ENCODE measurements at regions not wholly inside any gene's neighbourhood (a gene's known extent, or its start where the extent isn't known, plus 50 kb on each side); places are given as distances from the start of the nearest gene placed in this dataset.

GRCh38 chr2:42984081-42984480 is 191.7 kb upstream of the HAAO start:
- H2BK120ac ChIP-seq (ENCODE audit: low read depth, low read length): no peak overlapping the region
- H3K9me3 ChIP-seq (replicated peaks in 1 of 2; ENCODE audit: control insufficient read depth in 2 of 2, insufficient read depth in 1 of 2, low read depth in 1 of 2, low read length in 2 of 2): no peaks in the 10 kb centered on the region
- peak; percentile 17 for DNase-seq (ENCODE audit: low spot score)
- no peak overlapping the region for H2BK12ac ChIP-seq (ENCODE audit: low read length)
- no peak overlapping the region for H3K27ac ChIP-seq (replicated peaks; ENCODE audit: low read length)
- H2BK5ac ChIP-seq (ENCODE audit: low read length): no peak overlapping the region
- no peak overlapping the region for H4K8ac ChIP-seq (ENCODE audit: low read depth, low read length)
- no peak overlapping the region for H2AFZ ChIP-seq (ENCODE audit: low read length)
- no peak overlapping the region for H2AK5ac ChIP-seq (ENCODE audit: low read depth, low read length)
- no CpG with 5 or more reads among the region's 6 CpGs for WGBS, 2 donors (ENCODE audit: extremely low coverage in 2 of 2, insufficient read length in 2 of 2, insufficient replicate concordance in 1 of 2)
- no peak overlapping the region for H2BK15ac ChIP-seq (ENCODE audit: low read length)
- no peaks in the 10 kb centered on the region for H3K36me3 ChIP-seq (replicated peaks in 1 of 2; ENCODE audit: control insufficient read depth in 2 of 2, insufficient read depth in 2 of 2, low read length in 2 of 2)
- no peak overlapping the region for H3K18ac ChIP-seq (ENCODE audit: low read length)
- no peak overlapping the region for H3K14ac ChIP-seq (ENCODE audit: low read length)
- no peak overlapping the region for H3K4ac ChIP-seq (ENCODE audit: low read length)
- no peak overlapping the region for H4K91ac ChIP-seq (ENCODE audit: low read depth, low read length, poor library complexity)
- no peak overlapping the region for H3K9ac ChIP-seq (ENCODE audit: low read depth, low read length, poor library complexity)
- peaks cover 0 to 13% of the 10 kb centered on the region in 2 donors for H3K4me1 ChIP-seq (ENCODE audit: control insufficient read depth in 2 of 2, insufficient read depth in 1 of 2, low read depth in 1 of 2, low read length in 2 of 2)
- H3K79me1 ChIP-seq (ENCODE audit: low read depth, low read length): no peaks in the 10 kb centered on the region
- H3K23ac ChIP-seq (ENCODE audit: low read depth, low read length, poor library complexity): no peak overlapping the region
- no peak overlapping the region for H3K4me3 ChIP-seq (ENCODE audit: low read length in 2 of 2)
- H3K4me2 ChIP-seq (ENCODE audit: insufficient read depth, low read length, poor library complexity, severe bottlenecking): no peak overlapping the region
- no peaks in the 10 kb centered on the region for H3K27me3 ChIP-seq (ENCODE audit: control insufficient read depth in 3 of 3, insufficient read depth in 3 of 3, low read depth in 1 of 3, low read length in 3 of 3)

DNA sequence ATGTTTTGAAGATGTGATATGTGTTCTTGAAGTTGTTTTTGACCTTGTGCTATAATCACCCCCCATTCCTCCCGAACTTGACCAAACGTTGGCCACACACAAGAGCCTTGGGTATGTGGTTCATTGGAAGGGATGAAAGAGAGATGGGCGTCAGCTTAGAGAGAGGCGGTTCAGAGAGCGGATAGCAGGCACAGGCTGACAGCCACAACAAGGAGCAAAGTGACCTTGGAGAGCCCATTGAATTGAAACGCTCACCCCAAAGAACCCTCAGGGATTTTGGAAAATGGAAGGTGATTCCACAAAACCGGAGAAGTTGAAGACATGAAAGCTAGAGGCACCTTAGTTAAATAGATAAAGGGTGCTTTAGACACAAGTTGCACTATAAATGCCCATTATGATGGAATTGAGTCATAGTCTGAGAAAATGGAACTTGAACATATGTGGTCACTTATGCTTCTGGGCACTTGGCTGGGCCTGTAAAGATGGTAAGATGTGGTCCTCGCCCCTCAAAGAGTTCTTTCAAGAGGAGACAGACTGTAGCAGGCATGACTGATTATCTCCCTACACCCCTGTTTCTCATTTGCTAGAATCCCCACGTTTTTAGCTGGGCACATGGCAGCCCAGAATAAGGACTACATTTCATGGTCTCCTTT is 188.5 kb upstream of the HAAO start:
- Histone ChIP-seq H3K4ac (ENCODE audit: low read length) (no peak overlapping the region), H4K91ac (ENCODE audit: low read depth, low read length, poor library complexity) (no peak overlapping the region), H3K79me1 (ENCODE audit: low read depth, low read length) (no peaks in the 10 kb centered on the region), H2AFZ (ENCODE audit: low read length) (no peak overlapping the region), H3K4me1 (ENCODE audit: control insufficient read depth in 2 of 2, insufficient read depth in 1 of 2, low read depth in 1 of 2, low read length in 2 of 2) (peaks cover 0 to 16% of the 10 kb centered on the region in 2 donors), H2AK5ac (ENCODE audit: low read depth, low read length) (peak overlapping the region; percentile 78), H2BK120ac (ENCODE audit: low read depth, low read length) (no peak overlapping the region), H3K9me3 (replicated peaks in 1 of 2; ENCODE audit: control insufficient read depth in 2 of 2, insufficient read depth in 1 of 2, low read depth in 1 of 2, low read length in 2 of 2) (no peaks in the 10 kb centered on the region), H3K9ac (ENCODE audit: low read depth, low read length, poor library complexity) (no peak overlapping the region), H3K18ac (ENCODE audit: low read length) (no peak overlapping the region), H3K4me2 (ENCODE audit: insufficient read depth, low read length, poor library complexity, severe bottlenecking) (no peak overlapping the region), H4K8ac (ENCODE audit: low read depth, low read length) (no peak overlapping the region), H2BK5ac (ENCODE audit: low read length) (no peak overlapping the region), H3K23ac (ENCODE audit: low read depth, low read length, poor library complexity) (no peak overlapping the region), H3K14ac (ENCODE audit: low read length) (peak overlapping the region; percentile 49), H3K27me3 (ENCODE audit: control insufficient read depth in 3 of 3, insufficient read depth in 3 of 3, low read depth in 1 of 3, low read length in 3 of 3) (no peaks in the 10 kb centered on the region), H2BK12ac (ENCODE audit: low read length) (no peak overlapping the region), H3K4me3 (ENCODE audit: low read length in 2 of 2) (no peak overlapping the region), H3K27ac (replicated peaks; ENCODE audit: low read length) (no peak overlapping the region), H2BK15ac (ENCODE audit: low read length) (peak overlapping the region; percentile 27), H3K36me3 (replicated peaks in 1 of 2; ENCODE audit: control insufficient read depth in 2 of 2, insufficient read depth in 2 of 2, low read length in 2 of 2) (no peaks in the 10 kb centered on the region)
- no peak for DNase-seq (ENCODE audit: low spot score)
- no CpG with 5 or more reads among the region's 9 CpGs for WGBS, 2 donors (ENCODE audit: extremely low coverage in 2 of 2, insufficient read length in 2 of 2, insufficient replicate concordance in 1 of 2)

- H3K14ac ChIP-seq (ENCODE audit: low read length): no peak overlapping the region
- H2AK5ac ChIP-seq (ENCODE audit: low read depth, low read length): peak overlapping the region; percentile 78
- no peak overlapping the region for H2AFZ ChIP-seq (ENCODE audit: low read length)
- H2BK12ac ChIP-seq (ENCODE audit: low read length): peak overlapping the region; percentile 18
- no peak for DNase-seq (ENCODE audit: low spot score)
- no peak overlapping the region for H3K23ac ChIP-seq (ENCODE audit: low read depth, low read length, poor library complexity)
- no peak overlapping the region for H3K4me2 ChIP-seq (ENCODE audit: insufficient read depth, low read length, poor library complexity, severe bottlenecking)
- no peak overlapping the region for H4K91ac ChIP-seq (ENCODE audit: low read depth, low read length, poor library complexity)
- no peak overlapping the region for H3K4ac ChIP-seq (ENCODE audit: low read length)
- peak overlapping the region; percentile 45 for H4K8ac ChIP-seq (ENCODE audit: low read depth, low read length)
- no peaks in the 10 kb centered on the region for H3K36me3 ChIP-seq (replicated peaks in 1 of 2; ENCODE audit: control insufficient read depth in 2 of 2, insufficient read depth in 2 of 2, low read length in 2 of 2)
- H3K9me3 ChIP-seq (replicated peaks in 1 of 2; ENCODE audit: control insufficient read depth in 2 of 2, insufficient read depth in 1 of 2, low read depth in 1 of 2, low read length in 2 of 2): no peaks in the 10 kb centered on the region
- H2BK15ac ChIP-seq (ENCODE audit: low read length): no peak overlapping the region
- no peak overlapping the region for H3K27ac ChIP-seq (replicated peaks; ENCODE audit: low read length)
- no peak overlapping the region for H2BK120ac ChIP-seq (ENCODE audit: low read depth, low read length)
- H3K79me1 ChIP-seq (ENCODE audit: low read depth, low read length): no peaks in the 10 kb centered on the region
- H3K27me3 ChIP-seq (ENCODE audit: control insufficient read depth in 3 of 3, insufficient read depth in 3 of 3, low read depth in 1 of 3, low read length in 3 of 3): no peaks in the 10 kb centered on the region
- H3K18ac ChIP-seq (ENCODE audit: low read length): peak overlapping the region; percentile 51
- no peak overlapping the region for H3K9ac ChIP-seq (ENCODE audit: low read depth, low read length, poor library complexity)
- H2BK5ac ChIP-seq (ENCODE audit: low read length): no peak overlapping the region
- no CpG with 5 or more reads among the region's 16 CpGs for WGBS, 2 donors (ENCODE audit: extremely low coverage in 2 of 2, insufficient read length in 2 of 2, insufficient replicate concordance in 1 of 2)
- no peak overlapping the region for H3K4me3 ChIP-seq (ENCODE audit: low read length in 2 of 2)
- H3K4me1 ChIP-seq (ENCODE audit: control insufficient read depth in 2 of 2, insufficient read depth in 1 of 2, low read depth in 1 of 2, low read length in 2 of 2): peaks cover 3 to 18% of the 10 kb centered on the region in 2 donors
These were observed 187.7 kb upstream of the HAAO start for GRCh38 chr2:42979870-42980763.

- no peak overlapping the region for H2BK5ac ChIP-seq (ENCODE audit: low read length)
- peak overlapping the region; percentile 5 for H3K18ac ChIP-seq (ENCODE audit: low read length)
- no peak overlapping the region for H2BK120ac ChIP-seq (ENCODE audit: low read depth, low read length)
- H2BK15ac ChIP-seq (ENCODE audit: low read length): no peak overlapping the region
- no peaks in the 10 kb centered on the region for H3K79me1 ChIP-seq (ENCODE audit: low read depth, low read length)
- H4K8ac ChIP-seq (ENCODE audit: low read depth, low read length): no peak overlapping the region
- H2BK12ac ChIP-seq (ENCODE audit: low read length): no peak overlapping the region
- DNase-seq (ENCODE audit: low spot score): no peak
- H3K4me3 ChIP-seq (ENCODE audit: low read length in 2 of 2): no peak overlapping the region
- H3K27me3 ChIP-seq (ENCODE audit: control insufficient read depth in 3 of 3, insufficient read depth in 3 of 3, low read depth in 1 of 3, low read length in 3 of 3): no peaks in the 10 kb centered on the region
- H3K4me1 ChIP-seq (ENCODE audit: control insufficient read depth in 2 of 2, insufficient read depth in 1 of 2, low read depth in 1 of 2, low read length in 2 of 2): peaks cover 3 to 21% of the 10 kb centered on the region in 2 donors
- no CpG with 5 or more reads among the region's 5 CpGs for WGBS, 2 donors (ENCODE audit: extremely low coverage in 2 of 2, insufficient read length in 2 of 2, insufficient replicate concordance in 1 of 2)
- H3K4me2 ChIP-seq (ENCODE audit: insufficient read depth, low read length, poor library complexity, severe bottlenecking): no peak overlapping the region
- H3K23ac ChIP-seq (ENCODE audit: low read depth, low read length, poor library complexity): no peak overlapping the region
- no peaks in the 10 kb centered on the region for H3K9me3 ChIP-seq (replicated peaks in 1 of 2; ENCODE audit: control insufficient read depth in 2 of 2, insufficient read depth in 1 of 2, low read depth in 1 of 2, low read length in 2 of 2)
- H2AFZ ChIP-seq (ENCODE audit: low read length): no peak overlapping the region
- H3K36me3 ChIP-seq (replicated peaks in 1 of 2; ENCODE audit: control insufficient read depth in 2 of 2, insufficient read depth in 2 of 2, low read length in 2 of 2): no peaks in the 10 kb centered on the region
- H2AK5ac ChIP-seq (ENCODE audit: low read depth, low read length): peak overlapping the region; percentile 16
- H3K14ac ChIP-seq (ENCODE audit: low read length): no peak overlapping the region
- H3K9ac ChIP-seq (ENCODE audit: low read depth, low read length, poor library complexity): no peak overlapping the region
- no peak overlapping the region for H3K27ac ChIP-seq (replicated peaks; ENCODE audit: low read length)
- no peak overlapping the region for H4K91ac ChIP-seq (ENCODE audit: low read depth, low read length, poor library complexity)
- no peak overlapping the region for H3K4ac ChIP-seq (ENCODE audit: low read length)
These were observed 187.1 kb upstream of the HAAO start for GRCh38 chr2:42979416-42979869.

All from neuronal stem cell (in vitro differentiated cells).